Panc1 (cell line): ENCODE measurements at regions not wholly inside any gene's neighbourhood (a gene's known extent, or its start where the extent isn't known, plus 50 kb on each side); places are given as distances from the start of the nearest gene placed in this dataset.
"Not testable (repeated sequence)": the region's sequence is repeated elsewhere in the genome, so short reads cannot be mapped to it uniquely, and the experiment has no call there.

Source experiments
- ATAC-seq: fragments of 200-7000 bp; cut with Tn5 transposase; 2 replicates; pipeline ENCODE4 v1.9.1; 2020; ENCODE audit warnings: mild to moderate bottlenecking, moderate library complexity
- BruUV-seq: library from RNA; stranded (reverse); fragments of 400-500 nt; replicated peaks from 2 replicates; lab custom pipeline; 2021; lab: Mats Ljungman, UMichigan
- CTCF ChIA-PET: fragments of 300-600 bp; sonication (Branson Sonifier 250); formaldehyde crosslinking; loops from one replicate; lab custom pipeline; 2022; ENCODE audit warnings: antibody characterized with exemption; lab: Charles Lee
- POLR2A ChIA-PET: fragments of 300-600 bp; sonication (Branson Sonifier 250); formaldehyde crosslinking; loops from one replicate; lab custom pipeline; 2022; ENCODE audit warnings: antibody characterized with exemption; lab: Charles Lee
- DNase-seq: peaks from one replicate; pipeline ENCODE4 v3.0.0-alpha.2; 2010; ENCODE audit warnings: low read depth, low spot score
- H3K27ac ChIP-seq: 2 replicates; pipeline ENCODE4 v1.5.1; 2011; ENCODE audit warnings: mild to moderate bottlenecking, low read length, inconsistent platforms
- H3K27me3 ChIP-seq: fragments of 200-500 bp; sonication (Bioruptor generic); 2 replicates; pipeline ENCODE4 v1.6.0; 2014; ENCODE audit warnings: low read length, inconsistent platforms; ENCODE audit not compliant: control insufficient read depth, insufficient read depth
- H3K36me3 ChIP-seq: fragments of 200-500 bp; sonication (Bioruptor generic); 2 replicates; pipeline ENCODE4 v1.5.1; 2014; ENCODE audit warnings: inconsistent platforms, mild to moderate bottlenecking, low read length, moderate library complexity; ENCODE audit not compliant: control insufficient read depth, insufficient read depth
- H3K4me1 ChIP-seq: 2 replicates; pipeline ENCODE4 v1.5.1; 2011; ENCODE audit warnings: inconsistent platforms, mild to moderate bottlenecking, low read length, moderate library complexity; ENCODE audit not compliant: control insufficient read depth, insufficient read depth
- H3K4me3 ChIP-seq, 2 experiments: 2 replicates each; pipeline ENCODE4 v1.5.1; 2011 to 2012; ENCODE audit warnings: low read depth in 2 of 2, low read length in 2 of 2, mild to moderate bottlenecking in 2 of 2, inconsistent platforms in 1 of 2, moderate library complexity in 1 of 2
- H3K9me3 ChIP-seq: fragments of 200-500 bp; sonication (Bioruptor generic); 2 replicates; pipeline ENCODE4 v1.5.1; 2014; ENCODE audit warnings: low read depth, mild to moderate bottlenecking, inconsistent platforms, low read length, moderate library complexity; ENCODE audit not compliant: control insufficient read depth, insufficient read depth
- CTCF ChIP-seq: fragments of 450-650 bp; IDR thresholded peaks from 2 replicates; pipeline ENCODE4 v1.5.1; 2017; ENCODE audit warnings: mild to moderate bottlenecking
- POLR2AphosphoS5 ChIP-seq: IDR thresholded peaks from 2 replicates; pipeline ENCODE4 v1.6.1; 2012; ENCODE audit warnings: mild to moderate bottlenecking, low read depth, low read length, moderate library complexity
- REST ChIP-seq, 2 experiments: IDR thresholded peaks; 2 replicates each; pipeline ENCODE4 v1.6.1; 2011 to 2012; ENCODE audit warnings: low read depth in 2 of 2, control low read depth in 1 of 2, low read length in 1 of 2, mild to moderate bottlenecking in 1 of 2, moderate library complexity in 1 of 2; ENCODE audit not compliant: insufficient read depth in 1 of 2
- SIN3A ChIP-seq: IDR thresholded peaks from 2 replicates; pipeline ENCODE4 v1.6.1; 2012; ENCODE audit warnings: low read depth, mild to moderate bottlenecking, low read length, moderate library complexity, borderline replicate concordance; ENCODE audit not compliant: insufficient read depth
- TCF7L2 ChIP-seq: IDR thresholded peaks from 2 replicates; pipeline ENCODE4 v1.6.1; 2011; ENCODE audit warnings: mild to moderate bottlenecking, low read depth, low read length, inconsistent platforms
- in situ Hi-C: cut with HindIII; loops from 2 replicates; pipeline ENCODE4 v1.10.0; 2016; ENCODE audit warnings: low sequenced_read_pairs, low pct_unique_long_range_greater_than_20kb
- intact Hi-C: fragments of 100-400 bp; cut with micrococcal nuclease; formaldehyde crosslinking; loops from one replicate; pipeline ENCODE4 v1.10.0; 2022; ENCODE audit not compliant: unreplicated experiment

- DNase-seq: no peak
- no peaks in the 10 kb centered on the region for H3K9me3 ChIP-seq
- TF ChIP-seq POLR2AphosphoS5: no peak
- no peak for TF ChIP-seq TCF7L2
- no peak for TF ChIP-seq SIN3A
- no peak for TF ChIP-seq REST (IDR thresholded peaks at IDR 0.05; ENCODE audit: insufficient read depth in 1 of 2, low read depth in 2 of 2, low read length in 1 of 2)
- ATAC-seq: no peak
- no peak overlapping the region for H3K4me3 ChIP-seq
- H3K27ac ChIP-seq: no peak overlapping the region
- no peaks in the 10 kb centered on the region for H3K36me3 ChIP-seq
- intact Hi-C loops: no loop called here
- no peaks in the 10 kb centered on the region for H3K4me1 ChIP-seq
- CTCF ChIA-PET: no interaction called here
- in situ Hi-C loops: no loop called here
- no TSS peak for BruUV-seq
- H3K27me3 ChIP-seq: peaks cover 2% of the 10 kb centered on the region; the same call in 1 of the 2 replicates
- POLR2A ChIA-PET: no interaction called here
Measured at GRCh38 chr1:178664278-178664677, 60.8 kb upstream of the RALGPS2 start.

- in situ Hi-C loops: no loop called here
- ChIA-PET POLR2A (no interaction called here), CTCF (no interaction called here)
Measured at GRCh38 chr1:178665579-178665978, 59.5 kb upstream of the RALGPS2 start.

GRCh38 chr1:178666891-178667290 is 58.2 kb upstream of the RALGPS2 start:
- H3K4me1 ChIP-seq, BruUV-seq, POLR2A ChIA-PET, ATAC-seq, intact Hi-C loops, H3K9me3 ChIP-seq, H3K36me3 ChIP-seq, H3K27ac ChIP-seq, DNase-seq, in situ Hi-C loops, H3K27me3 ChIP-seq, H3K4me3 ChIP-seq, CTCF ChIA-PET: not testable (repeated sequence)

More at GRCh38 chr1:178665579-178665978, 59.5 kb upstream of the RALGPS2 start:
- Histone ChIP-seq H3K4me3 (no peak overlapping the region), H3K4me1 (no peaks in the 10 kb centered on the region), H3K9me3 (no peaks in the 10 kb centered on the region), H3K36me3 (no peaks in the 10 kb centered on the region), H3K27ac (no peak overlapping the region), H3K27me3 (peaks cover 2% of the 10 kb centered on the region; the same call in 1 of the 2 replicates)
- DNase-seq: no peak
- ATAC-seq: no peak
- no peak for TF ChIP-seq TCF7L2
- intact Hi-C loops: no loop called here
- BruUV-seq: no TSS peak

- TF ChIP-seq TCF7L2: no peak
- TF ChIP-seq POLR2AphosphoS5: no peak
- no peak for TF ChIP-seq CTCF
- no peak for TF ChIP-seq REST (IDR thresholded peaks at IDR 0.05; ENCODE audit: insufficient read depth in 1 of 2, low read depth in 2 of 2, low read length in 1 of 2)
- no peak for TF ChIP-seq SIN3A
- BruUV-seq: no TSS peak
- ATAC-seq: no peak
- in situ Hi-C loops: no loop called here
- Histone ChIP-seq H3K9me3 (no peaks in the 10 kb centered on the region), H3K4me3 (no peak overlapping the region), H3K36me3 (no peaks in the 10 kb centered on the region), H3K27me3 (no peaks in the 10 kb centered on the region), H3K4me1 (no peaks in the 10 kb centered on the region), H3K27ac (no peak overlapping the region)
- DNase-seq: no peak
- intact Hi-C loops: no loop called here
- ChIA-PET CTCF (no interaction called here), POLR2A (interaction anchor here (0.7 kb wide), 1 partner anchor 768 kb away, joined by 4 read pairs; no protein-coding TSS in a partner anchor)
Measured at GRCh38 chr1:178672434-178672833, 52.6 kb upstream of the RALGPS2 start.
